HEK293 (cell line): ENCODE measurements at regions not wholly inside any gene's neighbourhood (a gene's known extent, or its start where the extent isn't known, plus 50 kb on each side); places are given as distances from the start of the nearest gene placed in this dataset.

ENCODE experiments used
- CTCF ChIA-PET: fragments of 350-600 bp; formaldehyde crosslinking; extraction: SDS; loops from one replicate; lab custom pipeline; 2021; ENCODE audit warnings: antibody characterized with exemption; lab: Yijun Ruan, JAX
- POLR2A ChIA-PET: fragments of 300-600 bp; formaldehyde crosslinking; extraction: SDS; loops from one replicate; lab custom pipeline; 2020; ENCODE audit warnings: antibody characterized with exemption, inconsistent platforms; lab: Yijun Ruan, JAX
- H3K27ac ChIP-seq: fragments of 200-500 bp; sonication (Bioruptor generic); 2 replicates; pipeline ENCODE4 v1.5.1; 2014; ENCODE audit warnings: low read depth, low read length, control low read depth, inconsistent platforms; ENCODE audit errors: extremely low read depth
- H3K36me3 ChIP-seq, 2 experiments: fragments of 200-500 bp in 1 of 2; sonication (Bioruptor generic) in 1 of 2; 1 replicate in 1 of 2; 2 replicates in 1 of 2; pipeline ENCODE4 v1.5.1; 2014 to 2017; ENCODE audit warnings: inconsistent platforms in 2 of 2, low read length in 2 of 2; ENCODE audit not compliant: control insufficient read depth in 2 of 2, insufficient read depth in 1 of 2
- H3K4me1 ChIP-seq: fragments of 200-500 bp; sonication (Bioruptor generic); 2 replicates; pipeline ENCODE4 v1.5.1; 2014; ENCODE audit warnings: mild to moderate bottlenecking, low read length, inconsistent platforms; ENCODE audit not compliant: control insufficient read depth, insufficient read depth
- H3K4me3 ChIP-seq: 2 replicates; pipeline ENCODE4 v1.5.1; 2011; ENCODE audit warnings: low read depth, mild to moderate bottlenecking, control low read depth, low read length, moderate library complexity
- H3K9me3 ChIP-seq: fragments of 200-500 bp; sonication (Bioruptor generic); 2 replicates; pipeline ENCODE4 v1.5.1; 2014; ENCODE audit warnings: low read depth, low read length, inconsistent platforms; ENCODE audit not compliant: control insufficient read depth, insufficient read depth
- SP7 ChIP-seq: fragments of 450-650 bp; formaldehyde crosslinking; IDR thresholded peaks from 2 replicates; pipeline ENCODE4 v1.5.1; 2016; ENCODE audit warnings: missing biosample characterization, missing genetic modification characterization
- ZBTB10 ChIP-seq: fragments of 450-650 bp; formaldehyde crosslinking; IDR thresholded peaks from 2 replicates; pipeline ENCODE4 v1.5.1; 2016; ENCODE audit warnings: missing biosample characterization, missing genetic modification characterization
- ZFHX2 ChIP-seq: fragments of 450-650 bp; formaldehyde crosslinking; conservative IDR thresholded peaks from 2 replicates; pipeline ENCODE4 v1.5.1; 2016; ENCODE audit warnings: missing biosample characterization, missing genetic modification characterization
- ZFP41 ChIP-seq: fragments of 450-650 bp; formaldehyde crosslinking; IDR thresholded peaks from 2 replicates; pipeline ENCODE4 v1.5.1; 2016; ENCODE audit warnings: missing biosample characterization, missing genetic modification characterization, borderline replicate concordance
- ZNF169 ChIP-seq: fragments of 450-650 bp; formaldehyde crosslinking; IDR thresholded peaks from 2 replicates; pipeline ENCODE4 v1.5.1; 2016; ENCODE audit warnings: missing biosample characterization, missing genetic modification characterization
- ZNF175 ChIP-seq: fragments of 450-650 bp; formaldehyde crosslinking; IDR thresholded peaks from 2 replicates; pipeline ENCODE4 v1.5.1; 2016; ENCODE audit warnings: missing biosample characterization, missing genetic modification characterization
- ZNF2 ChIP-seq: fragments of 450-650 bp; formaldehyde crosslinking; IDR thresholded peaks from 2 replicates; pipeline ENCODE4 v1.5.1; 2016; ENCODE audit warnings: missing biosample characterization, missing genetic modification characterization
- ZNF26 ChIP-seq: fragments of 450-650 bp; formaldehyde crosslinking; IDR thresholded peaks from 2 replicates; pipeline ENCODE4 v1.5.1; 2016; ENCODE audit warnings: missing biosample characterization, missing genetic modification characterization
- ZNF324 ChIP-seq: fragments of 450-650 bp; formaldehyde crosslinking; IDR thresholded peaks from 2 replicates; pipeline ENCODE4 v1.5.1; 2016; ENCODE audit warnings: missing biosample characterization, missing genetic modification characterization
- ZNF335 ChIP-seq: fragments of 450-650 bp; formaldehyde crosslinking; conservative IDR thresholded peaks from 2 replicates; pipeline ENCODE4 v1.5.1; 2016; ENCODE audit warnings: missing biosample characterization, missing genetic modification characterization
- ZNF404 ChIP-seq: fragments of 450-650 bp; formaldehyde crosslinking; IDR thresholded peaks from 2 replicates; pipeline ENCODE4 v1.5.1; 2017; ENCODE audit warnings: missing biosample characterization, missing genetic modification characterization
- ZNF488 ChIP-seq: fragments of 450-650 bp; formaldehyde crosslinking; IDR thresholded peaks from 2 replicates; pipeline ENCODE4 v1.5.1; 2016; ENCODE audit warnings: missing biosample characterization, missing genetic modification characterization
- ZNF561 ChIP-seq: fragments of 450-650 bp; IDR thresholded peaks from 2 replicates; pipeline ENCODE4 v1.5.1; 2018; ENCODE audit warnings: missing biosample characterization, missing genetic modification characterization, borderline replicate concordance
- ZNF621 ChIP-seq: fragments of 450-650 bp; formaldehyde crosslinking; IDR thresholded peaks from 2 replicates; pipeline ENCODE4 v1.5.1; 2017; ENCODE audit warnings: missing biosample characterization, missing genetic modification characterization
- ZSCAN16 ChIP-seq: fragments of 450-650 bp; formaldehyde crosslinking; IDR thresholded peaks from 2 replicates; pipeline ENCODE4 v1.5.1; 2016; ENCODE audit warnings: missing biosample characterization, missing genetic modification characterization
- TF ChIP-seq, protein P1 (sequence below): fragments of 450-650 bp; formaldehyde crosslinking; IDR thresholded peaks from 2 replicates; pipeline ENCODE4 v1.5.1; 2016; ENCODE audit warnings: missing biosample characterization, missing genetic modification characterization, borderline replicate concordance
- TF ChIP-seq, protein P2 (sequence below): fragments of 450-650 bp; formaldehyde crosslinking; IDR thresholded peaks from 2 replicates; pipeline ENCODE4 v1.5.1; 2016; ENCODE audit warnings: missing biosample characterization, missing genetic modification characterization

- TF ChIP-seq ZBTB10 (tag by site-specific recombination) (no peak), ZFP41 (tag by site-specific recombination) (no peak)
Measured at GRCh38 chr1:218702775-218703174, 357.6 kb downstream of the TGFB2 start (continued).

- ChIA-PET CTCF (interaction anchor here (0.9 kb wide), 1 partner anchor 363 kb away, joined by 3 read pairs; no protein-coding TSS in a partner anchor), POLR2A (no interaction called here)
- no peak overlapping the region for H3K27ac ChIP-seq
- H3K36me3 ChIP-seq: no peaks in the 10 kb centered on the region
- no peak for TF ChIP-seq SP7 (tag by site-specific recombination)
- no peak for TF ChIP-seq ZNF169 (tag by site-specific recombination)
- no peak for TF ChIP-seq ZSCAN16 (tag by site-specific recombination)
- TF ChIP-seq, protein P1, sequence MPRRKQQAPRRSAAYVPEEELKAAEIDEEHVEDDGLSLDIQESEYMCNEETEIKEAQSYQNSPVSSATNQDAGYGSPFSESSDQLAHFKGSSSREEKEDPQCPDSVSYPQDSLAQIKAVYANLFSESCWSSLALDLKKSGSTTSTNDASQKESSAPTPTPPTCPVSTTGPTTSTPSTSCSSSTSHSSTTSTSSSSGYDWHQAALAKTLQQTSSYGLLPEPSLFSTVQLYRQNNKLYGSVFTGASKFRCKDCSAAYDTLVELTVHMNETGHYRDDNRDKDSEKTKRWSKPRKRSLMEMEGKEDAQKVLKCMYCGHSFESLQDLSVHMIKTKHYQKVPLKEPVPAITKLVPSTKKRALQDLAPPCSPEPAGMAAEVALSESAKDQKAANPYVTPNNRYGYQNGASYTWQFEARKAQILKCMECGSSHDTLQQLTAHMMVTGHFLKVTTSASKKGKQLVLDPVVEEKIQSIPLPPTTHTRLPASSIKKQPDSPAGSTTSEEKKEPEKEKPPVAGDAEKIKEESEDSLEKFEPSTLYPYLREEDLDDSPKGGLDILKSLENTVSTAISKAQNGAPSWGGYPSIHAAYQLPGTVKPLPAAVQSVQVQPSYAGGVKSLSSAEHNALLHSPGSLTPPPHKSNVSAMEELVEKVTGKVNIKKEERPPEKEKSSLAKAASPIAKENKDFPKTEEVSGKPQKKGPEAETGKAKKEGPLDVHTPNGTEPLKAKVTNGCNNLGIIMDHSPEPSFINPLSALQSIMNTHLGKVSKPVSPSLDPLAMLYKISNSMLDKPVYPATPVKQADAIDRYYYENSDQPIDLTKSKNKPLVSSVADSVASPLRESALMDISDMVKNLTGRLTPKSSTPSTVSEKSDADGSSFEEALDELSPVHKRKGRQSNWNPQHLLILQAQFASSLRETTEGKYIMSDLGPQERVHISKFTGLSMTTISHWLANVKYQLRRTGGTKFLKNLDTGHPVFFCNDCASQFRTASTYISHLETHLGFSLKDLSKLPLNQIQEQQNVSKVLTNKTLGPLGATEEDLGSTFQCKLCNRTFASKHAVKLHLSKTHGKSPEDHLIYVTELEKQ: no peak
- TF ChIP-seq ZNF26 (tag by site-specific recombination): no peak
- no peak for TF ChIP-seq ZNF561 (tag by site-specific recombination)
- TF ChIP-seq ZNF175 (tag by site-specific recombination): no peak
- no peak for TF ChIP-seq ZNF404
- TF ChIP-seq ZNF335 (tag by site-specific recombination): no peak
- TF ChIP-seq, protein P2, sequence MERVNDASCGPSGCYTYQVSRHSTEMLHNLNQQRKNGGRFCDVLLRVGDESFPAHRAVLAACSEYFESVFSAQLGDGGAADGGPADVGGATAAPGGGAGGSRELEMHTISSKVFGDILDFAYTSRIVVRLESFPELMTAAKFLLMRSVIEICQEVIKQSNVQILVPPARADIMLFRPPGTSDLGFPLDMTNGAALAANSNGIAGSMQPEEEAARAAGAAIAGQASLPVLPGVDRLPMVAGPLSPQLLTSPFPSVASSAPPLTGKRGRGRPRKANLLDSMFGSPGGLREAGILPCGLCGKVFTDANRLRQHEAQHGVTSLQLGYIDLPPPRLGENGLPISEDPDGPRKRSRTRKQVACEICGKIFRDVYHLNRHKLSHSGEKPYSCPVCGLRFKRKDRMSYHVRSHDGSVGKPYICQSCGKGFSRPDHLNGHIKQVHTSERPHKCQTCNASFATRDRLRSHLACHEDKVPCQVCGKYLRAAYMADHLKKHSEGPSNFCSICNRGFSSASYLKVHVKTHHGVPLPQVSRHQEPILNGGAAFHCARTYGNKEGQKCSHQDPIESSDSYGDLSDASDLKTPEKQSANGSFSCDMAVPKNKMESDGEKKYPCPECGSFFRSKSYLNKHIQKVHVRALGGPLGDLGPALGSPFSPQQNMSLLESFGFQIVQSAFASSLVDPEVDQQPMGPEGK: no peak
- TF ChIP-seq ZNF488: no peak
- TF ChIP-seq ZNF324: no peak
- no peak for TF ChIP-seq ZNF2
- no peak for TF ChIP-seq ZNF621 (tag by site-specific recombination)
- TF ChIP-seq ZFHX2 (tag by site-specific recombination): no peak
- TF ChIP-seq, all 188 proteins: peak for 0
- Histone ChIP-seq H3K4me3 (no peak overlapping the region), H3K9me3 (no peaks in the 10 kb centered on the region), H3K4me1 (no peaks in the 10 kb centered on the region)
Measured at GRCh38 chr1:218703836-218704235, 358.7 kb downstream of the TGFB2 start.
